GM19468 (cell line): ENCODE measurements at regions not wholly inside any gene's neighbourhood (a gene's known extent, or its start where the extent isn't known, plus 50 kb on each side); places are given as distances from the start of the nearest gene placed in this dataset.
A peak's percentile ranks its signal among the peaks of the same experiment; 100 is the strongest.

Source experiments
- ATAC-seq: cut with Tn5 transposase; IDR thresholded peaks from one replicate; pipeline ENCODE4 v1.9.1; 2021; ENCODE audit warnings: mild to moderate bottlenecking, moderate library complexity, moderate number of reproducible peaks; ENCODE audit not compliant: unreplicated experiment; ENCODE audit errors: extremely low read depth

GRCh38 chr10:8568401-8568800 is 513.9 kb downstream of the GATA3 start:
- ATAC-seq: no peak

GRCh38 chr10:8575620-8576019 is 521.1 kb downstream of the GATA3 start:
- no peak for ATAC-seq

GRCh38 chr10:8576281-8576680 is 521.8 kb downstream of the GATA3 start:
- ATAC-seq: no peak

GRCh38 chr10:8576911-8577310 is 522.4 kb downstream of the GATA3 start:
- no peak for ATAC-seq

GRCh38 chr10:8577686-8578085 is 523.2 kb downstream of the GATA3 start:
- no peak for ATAC-seq

- ATAC-seq: no peak
These were observed 527.2 kb downstream of the GATA3 start for GRCh38 chr10:8581521-8582225.

- ATAC-seq: no peak
These were observed 528.6 kb downstream of the GATA3 start for GRCh38 chr10:8583096-8583495.

GRCh38 chr10:8584666-8585065 is 530.2 kb downstream of the GATA3 start:
- ATAC-seq: no peak

GRCh38 chr10:8586504-8586903 is 532.0 kb downstream of the GATA3 start:
- no peak for ATAC-seq

- no peak for ATAC-seq
These were observed 533.6 kb downstream of the GATA3 start for GRCh38 chr10:8588135-8588534.

GRCh38 chr10:8590518-8590917 is 536.0 kb downstream of the GATA3 start:
- no peak for ATAC-seq

GRCh38 chr10:8591640-8592039 is 537.2 kb downstream of the GATA3 start:
- no peak for ATAC-seq

GRCh38 chr10:8594176-8594575 is 539.7 kb downstream of the GATA3 start:
- no peak for ATAC-seq

GRCh38 chr10:8594711-8595110 is 540.2 kb downstream of the GATA3 start:
- no peak for ATAC-seq

GRCh38 chr10:8595140-8595539 is 540.7 kb downstream of the GATA3 start:
- ATAC-seq: no peak

GRCh38 chr10:8596929-8597472 is 542.5 kb downstream of the GATA3 start:
- no peak for ATAC-seq

- no peak for ATAC-seq
These were observed 545.7 kb downstream of the GATA3 start for GRCh38 chr10:8600192-8600591.

- no peak for ATAC-seq
These were observed 548.3 kb downstream of the GATA3 start for GRCh38 chr10:8602821-8603220.

GRCh38 chr10:8614054-8614565 is 559.6 kb downstream of the GATA3 start:
- ATAC-seq: no peak

- no peak for ATAC-seq
These were observed 560.6 kb downstream of the GATA3 start for GRCh38 chr10:8615118-8615517.

GRCh38 chr10:8616166-8616565 is 561.7 kb downstream of the GATA3 start:
- ATAC-seq: peak; percentile 37

- no peak for ATAC-seq
These were observed 563.3 kb downstream of the GATA3 start for GRCh38 chr10:8617792-8618191.
